ENCODE measurements at regions not wholly inside any gene's neighbourhood (a gene's known extent, or its start where the extent isn't known, plus 50 kb on each side); places are given as distances from the start of the nearest gene placed in this dataset.

DNA sequence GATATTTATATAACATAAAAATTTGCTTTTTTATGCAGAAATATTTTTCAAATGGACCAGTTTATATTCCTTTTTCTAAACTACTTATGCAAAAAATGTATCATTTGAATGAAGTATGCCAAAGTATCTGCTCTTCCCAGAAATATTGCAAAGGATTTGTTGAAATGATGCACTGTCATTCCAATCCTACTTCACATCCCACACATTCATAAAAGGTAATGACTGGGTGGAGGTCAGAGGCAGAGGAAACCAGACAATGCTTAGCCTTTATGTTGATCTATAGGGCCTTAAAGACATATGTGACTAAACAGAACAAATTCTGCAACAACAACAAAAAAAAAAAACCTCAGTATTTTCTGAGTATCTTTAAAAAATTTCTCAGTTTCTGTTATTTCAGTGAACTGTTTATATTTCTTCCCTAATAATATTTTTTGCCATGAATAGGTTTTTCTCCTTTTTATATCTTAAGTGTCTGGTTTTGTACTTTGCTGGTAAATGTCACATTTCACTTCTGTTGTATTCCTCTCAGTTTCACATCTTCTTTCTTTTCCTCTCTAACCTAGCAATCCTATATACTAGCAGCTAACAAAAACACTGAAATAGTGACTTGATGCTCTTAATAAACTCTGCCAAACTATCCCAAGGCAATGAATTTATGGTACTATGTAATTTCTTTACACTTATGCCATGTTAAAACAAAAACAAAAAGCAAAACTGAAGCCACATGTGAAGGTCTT, 374.1 kb downstream of the BCKDHB start:
- no peak for DNase-seq

DNA sequence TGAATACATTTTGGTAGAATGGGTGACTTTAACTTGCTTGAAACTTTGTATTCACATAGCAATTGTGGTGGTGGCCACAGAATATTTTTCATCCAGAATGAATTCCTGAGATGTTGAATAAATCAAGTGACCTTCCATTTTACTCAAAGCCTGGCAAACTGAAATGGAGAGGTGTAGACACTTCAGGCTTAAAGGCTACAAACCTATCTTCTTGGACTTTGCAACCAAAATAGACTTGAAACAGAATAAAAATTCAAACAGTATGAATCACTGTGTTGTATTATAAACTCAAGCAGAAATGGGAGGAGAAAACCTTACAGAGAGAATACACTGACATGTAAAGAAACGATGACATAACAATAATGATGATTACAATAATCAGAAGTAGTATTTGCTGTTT, 371.6 kb downstream of the BCKDHB start:
- DNase-seq = no peak

DNA sequence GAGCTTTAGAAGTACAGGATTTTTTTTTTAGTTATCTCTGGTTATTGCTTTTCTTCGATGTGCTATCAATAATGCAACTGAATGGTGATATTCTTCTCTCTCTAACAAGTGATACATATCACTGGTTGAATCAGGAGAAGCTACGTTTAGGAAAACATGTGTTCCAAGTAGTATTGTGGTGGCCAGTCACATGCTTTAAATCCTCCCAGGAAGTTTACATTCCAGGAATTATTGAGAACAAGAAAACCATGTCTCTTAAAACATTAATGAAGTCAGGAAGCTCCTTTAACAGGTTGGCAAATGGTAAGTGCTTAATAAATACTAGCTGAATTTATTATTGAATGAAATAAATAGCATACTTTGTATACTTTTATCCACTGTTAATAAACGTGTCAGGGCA, 371.1 kb downstream of the BCKDHB start:
- DNase-seq = no peak

DNA sequence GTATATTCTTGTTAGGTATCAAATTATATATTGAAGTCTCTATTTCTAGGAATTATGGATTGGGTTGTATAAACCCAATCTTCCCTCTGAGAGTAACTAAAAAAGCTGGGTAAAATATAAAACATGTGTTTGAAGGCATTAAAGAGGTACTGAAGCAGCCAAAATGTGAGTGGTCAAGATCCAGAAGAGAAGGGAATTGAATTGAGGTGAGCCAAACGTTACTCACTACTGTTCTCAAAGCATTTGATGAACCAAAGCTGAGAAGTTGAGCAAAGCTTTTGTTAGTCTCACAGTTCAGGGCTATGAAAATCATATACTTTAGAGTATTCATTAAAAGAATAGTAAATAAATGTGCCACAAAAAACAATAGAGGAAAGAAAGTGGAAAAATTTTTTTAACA, 365.8 kb downstream of the BCKDHB start:
- no peak for DNase-seq

- no peak for DNase-seq
These were observed 363.5 kb downstream of the BCKDHB start for GRCh38 chr6:80469977-80470376.

GRCh38 chr6:80468398-80468797, 361.9 kb downstream of the BCKDHB start:
- no peak for DNase-seq

DNA sequence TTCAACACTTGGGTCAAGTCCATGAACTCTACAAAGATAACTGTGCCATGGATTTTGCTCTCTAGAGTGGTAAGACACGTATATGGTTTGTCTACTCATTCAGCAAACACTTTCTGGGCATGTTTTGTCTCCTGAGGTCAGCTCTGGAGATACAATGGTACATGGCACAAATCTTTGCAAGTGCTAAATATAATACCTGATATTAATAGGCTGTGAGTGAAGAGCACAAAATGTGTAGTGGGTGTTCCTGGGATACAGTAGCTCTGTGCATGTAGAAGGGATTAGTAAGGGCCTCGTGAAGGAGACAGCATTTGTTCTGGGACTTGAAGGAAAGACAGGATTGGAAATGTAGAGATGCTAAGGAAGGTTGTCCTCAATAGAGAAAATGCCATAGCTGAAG, 360.9 kb downstream of the BCKDHB start:
- no peak for DNase-seq

- no peak for DNase-seq
These were observed 360.5 kb downstream of the BCKDHB start for GRCh38 chr6:80466981-80467380.

- no peak for DNase-seq
These were observed 359.0 kb downstream of the BCKDHB start for GRCh38 chr6:80465513-80465912.

DNA sequence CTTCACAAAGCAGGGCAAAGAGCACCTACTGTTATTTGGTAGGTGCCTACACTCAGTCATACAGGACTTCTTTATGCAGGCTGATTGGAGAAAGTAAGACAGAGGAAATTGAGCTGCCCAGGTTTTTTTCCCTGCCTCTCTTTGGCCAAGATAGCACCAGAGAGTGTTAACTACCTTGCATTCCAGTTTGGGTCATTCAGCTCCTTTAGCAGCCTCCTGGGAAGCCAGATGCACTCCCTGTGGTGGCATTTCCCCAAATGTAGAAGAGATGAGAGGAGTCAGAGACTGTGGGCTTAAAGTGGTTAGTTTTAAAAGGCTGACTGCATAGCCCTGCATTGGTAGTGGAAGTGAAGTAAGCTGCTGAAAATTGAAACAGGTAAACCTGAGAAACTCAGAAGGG, 358.4 kb downstream of the BCKDHB start:
- DNase-seq = no peak

DNA sequence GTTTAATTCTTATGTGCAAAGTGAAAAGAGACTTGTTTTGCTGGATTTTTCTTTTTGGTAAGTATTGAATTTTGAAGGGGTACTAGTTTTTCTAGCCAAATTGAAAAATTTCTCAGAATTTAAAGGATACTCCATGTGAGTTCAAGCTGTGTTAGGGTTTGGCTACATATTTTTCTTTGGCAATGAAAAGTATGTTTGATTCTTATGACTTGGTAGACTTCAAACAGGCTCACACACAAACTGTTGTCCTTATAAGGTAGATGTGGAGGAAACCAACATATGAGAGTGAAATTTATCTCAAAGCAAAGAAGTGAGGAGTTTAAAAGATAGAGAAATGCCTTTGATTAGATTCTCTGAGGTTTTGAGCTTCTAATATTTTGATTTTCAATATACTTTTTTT, 356.7 kb downstream of the BCKDHB start:
- no peak for DNase-seq

DNA sequence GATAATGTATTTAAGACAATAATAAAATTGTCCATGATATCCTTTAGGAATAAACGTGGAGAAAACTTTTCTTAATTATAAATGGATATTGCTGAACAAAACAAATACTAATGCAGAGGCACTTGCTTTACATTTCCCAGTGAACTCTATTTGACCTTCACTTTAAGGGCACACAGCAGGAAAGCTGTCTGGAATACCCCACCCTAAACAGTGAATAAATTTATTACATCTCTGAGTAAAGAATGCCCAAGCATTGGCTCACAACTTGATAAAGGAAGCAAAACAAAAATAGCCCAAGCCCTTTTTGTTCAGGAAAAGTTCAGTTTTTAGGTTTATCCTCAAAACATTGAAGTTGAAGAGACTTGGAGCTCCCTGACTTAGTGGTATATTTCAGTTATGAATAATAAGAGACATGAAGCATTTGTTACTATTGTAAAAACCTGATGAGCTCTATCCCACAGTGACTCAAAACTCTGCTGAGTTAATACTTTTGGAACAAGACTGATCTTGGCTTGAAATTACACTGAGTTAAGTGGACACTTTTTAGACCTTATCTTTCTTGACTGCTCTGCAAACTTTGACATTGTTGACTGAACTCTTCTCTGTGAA, 353.9 kb downstream of the BCKDHB start:
- no peak for DNase-seq

DNA sequence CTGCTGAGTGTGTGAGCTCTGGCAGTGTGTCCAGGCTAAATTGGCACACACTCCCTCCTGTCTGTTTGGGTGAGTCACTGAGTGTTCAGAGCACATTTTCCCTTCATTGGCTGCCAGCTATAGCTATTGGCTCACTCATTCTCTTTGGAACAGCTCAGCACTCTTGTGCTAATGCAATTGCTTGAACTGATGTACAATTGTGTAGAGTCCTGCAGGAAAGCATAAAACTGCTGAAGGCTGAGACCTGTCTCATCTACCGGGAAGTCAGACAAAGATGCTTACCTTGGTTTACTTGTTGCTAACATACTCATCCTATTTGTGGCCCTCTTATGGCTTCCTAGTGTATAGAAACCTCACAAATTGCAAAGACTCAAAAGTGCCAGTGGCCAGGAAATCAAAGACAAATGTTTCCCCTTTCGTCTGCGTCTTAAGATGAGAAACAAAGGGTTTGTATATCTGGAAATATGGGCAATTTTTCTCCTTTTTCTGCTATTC, 351.0 kb downstream of the BCKDHB start:
- no peak for DNase-seq

DNA sequence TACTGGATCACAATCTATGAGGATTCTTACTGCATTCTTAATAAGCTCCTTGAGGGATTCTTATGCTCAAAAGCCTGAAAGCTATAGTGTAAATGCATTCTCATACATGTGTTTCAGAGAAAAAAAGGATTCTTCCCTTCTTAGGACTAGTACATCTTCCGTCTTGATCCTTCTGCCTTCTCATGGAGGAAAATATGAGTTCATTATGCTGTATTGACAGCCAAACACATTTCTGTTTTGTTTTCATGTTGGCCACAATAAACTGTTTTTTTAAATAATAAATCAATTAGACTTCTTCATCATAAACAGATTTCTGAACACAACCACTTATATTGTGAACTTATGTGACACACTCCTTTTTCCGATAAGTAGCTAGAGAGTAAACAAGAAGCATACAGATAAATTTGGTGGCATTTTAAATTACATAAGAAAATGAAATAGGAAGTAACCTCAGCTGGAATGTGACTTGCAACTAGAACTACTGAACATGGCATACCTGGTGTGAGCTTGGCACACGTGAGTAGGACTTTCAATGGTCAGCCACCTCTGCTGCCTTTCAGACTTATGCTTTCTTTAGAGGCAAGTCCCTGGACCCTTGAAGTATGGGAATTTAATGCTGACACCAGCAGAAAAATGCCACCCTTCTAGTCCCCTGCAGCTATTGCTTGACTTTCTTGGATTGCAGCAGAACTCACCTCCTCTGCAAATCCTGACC, 350.4 kb downstream of the BCKDHB start:
- DNase-seq = no peak

- no peak for DNase-seq
These were observed 348.3 kb downstream of the BCKDHB start for GRCh38 chr6:80454661-80455365.

- DNase-seq = peak; percentile 55
These were observed 347.7 kb downstream of the BCKDHB start for GRCh38 chr6:80454197-80454596.

DNA sequence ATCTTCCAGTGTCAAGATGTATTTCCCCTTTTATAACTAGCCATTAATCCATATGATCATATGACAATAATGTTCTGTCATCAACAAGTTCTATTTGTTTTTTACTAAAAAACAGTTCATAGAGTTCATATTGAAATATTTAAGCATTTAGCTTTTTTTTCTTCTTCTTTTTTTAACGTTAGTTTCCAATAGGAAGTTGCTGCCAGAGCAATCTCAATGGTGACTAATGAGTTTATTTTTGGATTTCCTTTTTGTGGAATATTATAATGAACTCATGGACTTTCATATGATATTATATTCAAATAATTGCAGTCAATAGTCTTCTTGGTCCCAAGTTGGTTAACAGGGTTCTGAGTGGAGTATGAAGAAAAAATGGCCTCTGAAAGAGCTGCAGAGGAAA, 343.3 kb downstream of the BCKDHB start:
- DNase-seq = no peak

DNA sequence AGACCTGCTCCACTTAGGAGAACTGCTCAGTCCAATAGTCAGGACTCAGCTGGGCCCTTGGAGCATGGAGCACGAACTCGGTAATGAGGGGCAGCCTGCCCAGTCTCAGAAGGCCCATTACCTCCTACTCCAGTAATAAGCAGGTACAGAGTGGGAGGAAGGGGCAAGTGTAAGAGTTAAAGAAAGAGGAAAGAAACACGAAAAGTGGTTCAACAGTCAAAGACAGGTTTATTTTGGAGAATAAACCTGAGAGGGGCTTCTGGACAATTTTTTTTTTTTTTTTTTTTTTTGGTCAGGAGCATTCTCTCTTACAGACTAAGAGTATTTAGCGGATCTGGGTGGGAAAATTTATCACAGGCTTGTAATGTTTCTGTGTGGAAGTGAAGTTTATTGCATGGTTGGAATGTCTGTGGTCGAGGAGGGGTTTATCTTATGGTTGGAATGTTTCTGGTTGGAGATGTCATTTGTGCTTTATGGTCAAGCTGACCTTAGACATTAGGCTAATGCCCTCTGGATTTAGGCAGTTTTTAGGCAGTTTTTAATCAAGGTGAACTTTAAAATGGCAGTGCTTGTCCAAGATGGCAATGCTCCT, 340.1 kb downstream of the BCKDHB start:
- DNase-seq = no peak

- DNase-seq = no peak
These were observed 339.3 kb downstream of the BCKDHB start for GRCh38 chr6:80445751-80446150.

DNA sequence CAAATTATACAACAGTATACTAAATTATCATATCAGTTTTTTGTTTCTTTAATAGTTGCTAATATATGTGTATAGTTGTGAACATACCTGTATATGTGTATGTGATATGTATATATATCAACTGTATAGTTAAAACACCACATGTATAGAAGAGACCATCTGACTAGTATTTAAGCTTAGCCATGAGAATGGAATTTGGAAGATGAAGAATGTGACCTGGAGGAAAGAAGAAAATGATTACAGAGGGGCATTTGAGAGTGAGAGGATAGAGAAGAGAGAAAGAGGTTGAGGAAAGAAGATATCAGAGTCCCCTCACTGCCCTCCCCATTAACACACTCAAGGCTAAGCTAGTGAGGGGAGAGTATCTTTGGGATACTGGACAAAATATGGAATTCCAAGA, 335.9 kb downstream of the BCKDHB start:
- DNase-seq = no peak

DNA sequence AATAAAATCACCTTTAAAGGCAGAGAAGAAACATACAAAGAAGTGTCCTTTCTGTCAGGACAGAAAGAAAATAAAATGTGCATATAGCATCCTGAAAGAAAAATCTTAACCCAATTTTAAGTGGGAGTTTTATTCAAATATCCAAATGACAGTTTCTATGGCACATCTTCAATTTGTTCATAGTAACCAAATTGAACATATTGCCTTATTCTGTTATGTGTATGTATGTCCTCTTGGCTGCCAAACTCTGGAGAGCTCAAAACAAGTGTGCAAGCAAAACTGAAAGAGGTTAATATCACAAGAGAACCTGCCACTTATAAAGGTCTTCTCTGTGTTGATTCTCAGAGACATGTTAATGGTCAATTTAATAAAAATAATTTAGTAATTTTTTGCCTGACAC, 334.7 kb downstream of the BCKDHB start:
- DNase-seq = no peak

DNA sequence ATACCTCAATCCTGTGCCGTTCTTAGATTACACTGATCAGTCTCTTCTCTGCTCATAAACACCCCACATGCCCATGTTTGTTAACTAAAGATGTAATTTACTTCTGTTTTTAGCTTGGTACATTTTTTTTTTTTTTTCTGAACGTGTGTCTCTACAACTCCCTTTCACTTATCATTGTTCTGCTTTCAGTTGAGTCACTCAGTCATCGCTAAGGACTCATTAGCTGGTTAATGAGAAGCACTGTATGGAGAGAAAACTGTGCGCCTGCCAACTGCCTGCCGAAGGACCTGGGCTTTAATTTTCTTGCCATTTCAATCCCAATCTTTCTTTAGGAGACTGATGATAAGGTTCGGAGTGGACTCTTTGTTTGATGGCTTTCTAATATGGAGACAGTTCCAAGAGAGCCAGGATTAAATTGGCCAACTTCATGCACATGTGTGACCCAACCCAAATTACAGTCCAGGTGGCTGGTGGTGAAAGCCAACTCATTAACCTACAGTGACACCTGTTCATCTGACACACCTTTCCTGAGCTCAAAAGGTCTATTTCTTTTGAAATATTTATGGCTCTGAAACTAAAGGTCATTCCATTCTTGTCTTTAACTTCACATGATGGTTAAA, 334.1 kb downstream of the BCKDHB start:
- no peak for DNase-seq

All from activated CD4-positive, alpha-beta T cell treated with anti-CD3 and anti-CD28 coated beads, Interleukin-10, Interleukin-2, amounts not matched to agents 100 ng/mL and 50 ng/mL, durations not matched to agents 16 hours and 8 hours (primary cell).